ENCODE measurements at regions not wholly inside any gene's neighbourhood (a gene's known extent, or its start where the extent isn't known, plus 50 kb on each side); places are given as distances from the start of the nearest gene placed in this dataset.

GRCh38 chr2:12293874-12294273, 422.9 kb upstream of the TRIB2 start:
- TF ChIP-seq CTCF (IDR thresholded peaks at IDR 0.05) (no peak), ZFX (IDR thresholded peaks at IDR 0.05; ENCODE audit: borderline replicate concordance) (no peak)

Data from 22Rv1 (cell line).